Spleen (tissue), 3 donors: ENCODE measurements at regions not wholly inside any gene's neighbourhood (a gene's known extent, or its start where the extent isn't known, plus 50 kb on each side); places are given as distances from the start of the nearest gene placed in this dataset.

Experiments
- POLR2A ChIP-seq, 3 donors: fragments of 450-650 bp; IDR thresholded peaks; one replicate each; pipeline ENCODE4 v1.5.1; 2017; ENCODE audit warnings: antibody characterized with exemption in 3 of 3, mild to moderate bottlenecking in 1 of 3
- POLR2AphosphoS5 ChIP-seq, 3 donors: sonication (generic); formaldehyde crosslinking; IDR thresholded peaks; one replicate each; pipeline ENCODE4 v1.5.1; 2017; ENCODE audit warnings: antibody characterized with exemption in 3 of 3

GRCh38 chr1:83705091-83705490 is 293.8 kb downstream of the TTLL7 start:
- no peak for TF ChIP-seq POLR2AphosphoS5 (IDR thresholded peaks at IDR 0.05)
- TF ChIP-seq POLR2A (IDR thresholded peaks at IDR 0.05): no peak
